ENCODE measurements at regions not wholly inside any gene's neighbourhood (a gene's known extent, or its start where the extent isn't known, plus 50 kb on each side); places are given as distances from the start of the nearest gene placed in this dataset.

- H3K27me3 ChIP-seq (ENCODE audit: insufficient read depth, low read depth, low read length) = no peaks in the 10 kb centered on the region
These were observed 113.9 kb downstream of the RTL3 start for GRCh38 chrX:78545233-78545632.

GRCh38 chrX:78543281-78543680 lies 115.8 kb downstream of the RTL3 start:
- no peaks in the 10 kb centered on the region for H3K9me2 ChIP-seq (ENCODE audit: insufficient read depth, low read length)
- H3K9ac ChIP-seq (ENCODE audit: low read length) = no peak overlapping the region
- H3K79me2 ChIP-seq (replicated peaks; ENCODE audit: insufficient read depth, low read length) = no peaks in the 10 kb centered on the region
- H4K20me1 ChIP-seq (ENCODE audit: insufficient read depth) = no peaks in the 10 kb centered on the region
- no peaks in the 10 kb centered on the region for H3K27me3 ChIP-seq (ENCODE audit: insufficient read depth, low read depth, low read length)
- no peaks in the 10 kb centered on the region for H3F3A ChIP-seq (ENCODE audit: insufficient read depth, low read length, poor library complexity, severe bottlenecking)
- TF ChIP-seq POLR2AphosphoS5 (IDR thresholded peaks at IDR 0.05) = no peak
- no peak for TF ChIP-seq TAF1 (IDR thresholded peaks at IDR 0.05; ENCODE audit: low read depth)
- TF ChIP-seq EZH2 (IDR thresholded peaks at IDR 0.05; ENCODE audit: borderline replicate concordance, insufficient read depth, low read length, poor library complexity, severe bottlenecking) = no peak
- no peak overlapping the region for H3K27ac ChIP-seq (ENCODE audit: low read length)
- H3K9me3 ChIP-seq (ENCODE audit: low read length) = no peaks in the 10 kb centered on the region
- H3K4me2 ChIP-seq (ENCODE audit: low read length) = no peak overlapping the region
- no peaks in the 10 kb centered on the region for H3K36me3 ChIP-seq (ENCODE audit: insufficient read depth, low read length)
- no peak overlapping the region for H2AFZ ChIP-seq (ENCODE audit: low read depth, low read length)
- no peak overlapping the region for H3K4me3 ChIP-seq (ENCODE audit: low read length)

More at GRCh38 chrX:78545233-78545632, 113.9 kb downstream of the RTL3 start:
- H3F3A ChIP-seq (ENCODE audit: insufficient read depth, low read length, poor library complexity, severe bottlenecking) = no peaks in the 10 kb centered on the region
- TF ChIP-seq CTCF (IDR thresholded peaks at IDR 0.05; ENCODE audit: poor library complexity, severe bottlenecking) (no peak), EP300 (conservative IDR thresholded peaks at IDR 0.05; ENCODE audit: poor library complexity, severe bottlenecking) (no peak), RAD21 (conservative IDR thresholded peaks at IDR 0.05) (no peak), TAF1 (IDR thresholded peaks at IDR 0.05; ENCODE audit: low read depth) (no peak), POLR2AphosphoS5 (IDR thresholded peaks at IDR 0.05) (no peak), EZH2 (IDR thresholded peaks at IDR 0.05; ENCODE audit: borderline replicate concordance, insufficient read depth, low read length, poor library complexity, severe bottlenecking) (no peak), SMC3 (conservative IDR thresholded peaks at IDR 0.05; ENCODE audit: poor library complexity) (no peak), MXI1 (conservative IDR thresholded peaks at IDR 0.05; ENCODE audit: poor library complexity, severe bottlenecking) (no peak), REST (IDR thresholded peaks at IDR 0.05; ENCODE audit: borderline replicate concordance) (no peak)
- no peaks in the 10 kb centered on the region for H3K9me3 ChIP-seq (ENCODE audit: low read length)
- no peak overlapping the region for H3K4me3 ChIP-seq (ENCODE audit: low read length)
- H3K9ac ChIP-seq (ENCODE audit: low read length) = no peak overlapping the region
- H3K79me2 ChIP-seq (replicated peaks; ENCODE audit: insufficient read depth, low read length) = no peaks in the 10 kb centered on the region
- no peak overlapping the region for H3K4me2 ChIP-seq (ENCODE audit: low read length)
- no peak overlapping the region for H2AFZ ChIP-seq (ENCODE audit: low read depth, low read length)
- H3K36me3 ChIP-seq (ENCODE audit: insufficient read depth, low read length) = no peaks in the 10 kb centered on the region
- no peaks in the 10 kb centered on the region for H4K20me1 ChIP-seq (ENCODE audit: insufficient read depth)
- no peaks in the 10 kb centered on the region for H3K9me2 ChIP-seq (ENCODE audit: insufficient read depth, low read length)
- H3K27ac ChIP-seq (ENCODE audit: low read length) = no peak overlapping the region

- Histone ChIP-seq H2AFZ (ENCODE audit: low read depth, low read length) (no peak overlapping the region), H3K9ac (ENCODE audit: low read length) (no peak overlapping the region), H3K27me3 (ENCODE audit: insufficient read depth, low read depth, low read length) (no peaks in the 10 kb centered on the region), H3K4me2 (ENCODE audit: low read length) (no peak overlapping the region), H3K9me2 (ENCODE audit: insufficient read depth, low read length) (no peaks in the 10 kb centered on the region), H3K4me3 (ENCODE audit: low read length) (no peak overlapping the region), H3K79me2 (replicated peaks; ENCODE audit: insufficient read depth, low read length) (no peaks in the 10 kb centered on the region), H3K27ac (ENCODE audit: low read length) (no peak overlapping the region), H3K36me3 (ENCODE audit: insufficient read depth, low read length) (no peaks in the 10 kb centered on the region), H3F3A (ENCODE audit: insufficient read depth, low read length, poor library complexity, severe bottlenecking) (no peaks in the 10 kb centered on the region), H3K9me3 (ENCODE audit: low read length) (no peaks in the 10 kb centered on the region), H4K20me1 (ENCODE audit: insufficient read depth) (no peaks in the 10 kb centered on the region)
- TF ChIP-seq SMC3 (conservative IDR thresholded peaks at IDR 0.05; ENCODE audit: poor library complexity) = no peak
- TF ChIP-seq MXI1 (conservative IDR thresholded peaks at IDR 0.05; ENCODE audit: poor library complexity, severe bottlenecking) = no peak
- TF ChIP-seq RAD21 (conservative IDR thresholded peaks at IDR 0.05) = no peak
- no peak for TF ChIP-seq CTCF (IDR thresholded peaks at IDR 0.05; ENCODE audit: poor library complexity, severe bottlenecking)
- no peak for TF ChIP-seq TAF1 (IDR thresholded peaks at IDR 0.05; ENCODE audit: low read depth)
- TF ChIP-seq POLR2AphosphoS5 (IDR thresholded peaks at IDR 0.05) = no peak
- no peak for TF ChIP-seq EP300 (conservative IDR thresholded peaks at IDR 0.05; ENCODE audit: poor library complexity, severe bottlenecking)
- TF ChIP-seq EZH2 (IDR thresholded peaks at IDR 0.05; ENCODE audit: borderline replicate concordance, insufficient read depth, low read length, poor library complexity, severe bottlenecking) = no peak
- TF ChIP-seq REST (IDR thresholded peaks at IDR 0.05; ENCODE audit: borderline replicate concordance) = no peak
These were observed 119.0 kb downstream of the RTL3 start for GRCh38 chrX:78540171-78540570.

All from neural cell (in vitro differentiated cells).